ENCODE measurements at regions not wholly inside any gene's neighbourhood (a gene's known extent, or its start where the extent isn't known, plus 50 kb on each side); places are given as distances from the start of the nearest gene placed in this dataset.

DNA sequence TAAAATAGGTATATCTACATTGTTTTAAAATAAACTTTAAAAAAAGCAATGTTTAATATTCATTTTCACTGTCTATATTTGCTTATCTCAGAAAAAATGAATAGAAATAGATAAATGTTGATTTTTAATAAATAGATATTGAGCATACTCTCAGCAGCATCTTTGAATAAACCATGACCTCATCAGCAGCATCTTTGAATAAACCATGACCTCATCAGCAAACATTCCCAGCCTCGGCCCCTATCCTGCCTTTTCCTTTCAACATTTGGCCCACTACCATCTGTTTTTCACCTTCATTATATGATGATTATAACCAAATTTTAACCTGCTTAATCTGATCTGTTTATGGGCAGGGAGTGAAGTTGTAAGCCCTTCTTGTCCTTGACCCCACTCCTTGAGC lies 148.7 kb upstream of the SAMSN1 start:
- no peak overlapping the region for H3K4me3 ChIP-seq (ENCODE audit: low read depth, low read length)
- CTCF ChIA-PET: no interaction called here
- H3K27me3 ChIP-seq (ENCODE audit: control insufficient read depth, insufficient read depth, low read length): no peaks in the 10 kb centered on the region
- POLR2A ChIA-PET: no interaction called here
- no peak for DNase-seq (ENCODE audit: low read depth)
- H3K36me3 ChIP-seq (ENCODE audit: control insufficient read depth, insufficient read depth, low read length): no peaks in the 10 kb centered on the region
- TF ChIP-seq, protein P1, sequence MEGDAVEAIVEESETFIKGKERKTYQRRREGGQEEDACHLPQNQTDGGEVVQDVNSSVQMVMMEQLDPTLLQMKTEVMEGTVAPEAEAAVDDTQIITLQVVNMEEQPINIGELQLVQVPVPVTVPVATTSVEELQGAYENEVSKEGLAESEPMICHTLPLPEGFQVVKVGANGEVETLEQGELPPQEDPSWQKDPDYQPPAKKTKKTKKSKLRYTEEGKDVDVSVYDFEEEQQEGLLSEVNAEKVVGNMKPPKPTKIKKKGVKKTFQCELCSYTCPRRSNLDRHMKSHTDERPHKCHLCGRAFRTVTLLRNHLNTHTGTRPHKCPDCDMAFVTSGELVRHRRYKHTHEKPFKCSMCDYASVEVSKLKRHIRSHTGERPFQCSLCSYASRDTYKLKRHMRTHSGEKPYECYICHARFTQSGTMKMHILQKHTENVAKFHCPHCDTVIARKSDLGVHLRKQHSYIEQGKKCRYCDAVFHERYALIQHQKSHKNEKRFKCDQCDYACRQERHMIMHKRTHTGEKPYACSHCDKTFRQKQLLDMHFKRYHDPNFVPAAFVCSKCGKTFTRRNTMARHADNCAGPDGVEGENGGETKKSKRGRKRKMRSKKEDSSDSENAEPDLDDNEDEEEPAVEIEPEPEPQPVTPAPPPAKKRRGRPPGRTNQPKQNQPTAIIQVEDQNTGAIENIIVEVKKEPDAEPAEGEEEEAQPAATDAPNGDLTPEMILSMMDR (IDR thresholded peaks at IDR 0.05; ENCODE audit: insufficient read depth, low read depth, low read length): no peak

DNA sequence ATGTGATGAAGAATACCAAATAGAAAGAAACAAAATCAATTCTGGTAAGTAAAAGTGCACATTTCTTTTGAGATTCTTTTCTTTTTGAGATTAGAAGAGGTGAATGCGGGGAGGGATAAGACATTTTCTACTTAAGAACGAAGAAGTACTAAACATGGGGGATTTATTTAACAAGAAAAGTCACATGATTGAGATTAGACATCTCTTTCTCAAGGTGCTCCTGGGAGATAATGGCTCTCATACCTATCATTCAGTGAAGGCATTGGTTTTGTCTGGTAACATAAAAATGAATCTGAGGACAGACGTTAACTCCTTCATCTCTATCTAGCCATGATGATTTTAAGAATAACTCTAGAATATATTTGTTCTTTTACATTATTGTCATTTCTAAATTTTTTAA lies 147.9 kb upstream of the SAMSN1 start:
- ChIA-PET POLR2A (no interaction called here), CTCF (no interaction called here)
- no peak for DNase-seq (ENCODE audit: low read depth)
- TF ChIP-seq, protein P1 (IDR thresholded peaks at IDR 0.05; ENCODE audit: insufficient read depth, low read depth, low read length): no peak
- Histone ChIP-seq H3K36me3 (ENCODE audit: control insufficient read depth, insufficient read depth, low read length) (no peaks in the 10 kb centered on the region), H3K4me3 (ENCODE audit: low read depth, low read length) (no peak overlapping the region), H3K27me3 (ENCODE audit: control insufficient read depth, insufficient read depth, low read length) (no peaks in the 10 kb centered on the region)

DNA sequence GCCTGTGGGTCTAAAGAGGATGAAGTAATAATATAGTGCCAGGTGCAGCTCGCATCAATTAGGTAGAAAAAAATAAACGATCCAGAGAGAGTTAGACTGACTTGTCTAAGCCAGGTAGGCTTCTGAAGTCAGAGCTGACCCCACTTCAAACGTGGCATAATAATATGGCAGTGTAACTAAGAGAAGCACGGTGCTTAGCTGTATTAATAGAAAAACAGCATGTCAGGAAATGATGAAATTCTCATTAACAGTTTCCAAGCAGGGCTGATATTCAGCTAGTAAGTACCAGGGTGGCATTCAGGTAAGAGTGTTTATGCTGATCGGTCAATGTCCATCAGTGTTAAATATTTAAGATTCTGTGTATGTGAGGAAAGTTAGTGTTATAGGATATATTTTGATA lies 145.8 kb upstream of the SAMSN1 start:
- DNase-seq (ENCODE audit: low read depth): no peak
- Histone ChIP-seq H3K27me3 (ENCODE audit: control insufficient read depth, insufficient read depth, low read length) (no peaks in the 10 kb centered on the region), H3K36me3 (ENCODE audit: control insufficient read depth, insufficient read depth, low read length) (no peaks in the 10 kb centered on the region), H3K4me3 (ENCODE audit: low read depth, low read length) (no peak overlapping the region)
- TF ChIP-seq, protein P1 (IDR thresholded peaks at IDR 0.05; ENCODE audit: insufficient read depth, low read depth, low read length): no peak
- ChIA-PET POLR2A (no interaction called here), CTCF (no interaction called here)

DNA sequence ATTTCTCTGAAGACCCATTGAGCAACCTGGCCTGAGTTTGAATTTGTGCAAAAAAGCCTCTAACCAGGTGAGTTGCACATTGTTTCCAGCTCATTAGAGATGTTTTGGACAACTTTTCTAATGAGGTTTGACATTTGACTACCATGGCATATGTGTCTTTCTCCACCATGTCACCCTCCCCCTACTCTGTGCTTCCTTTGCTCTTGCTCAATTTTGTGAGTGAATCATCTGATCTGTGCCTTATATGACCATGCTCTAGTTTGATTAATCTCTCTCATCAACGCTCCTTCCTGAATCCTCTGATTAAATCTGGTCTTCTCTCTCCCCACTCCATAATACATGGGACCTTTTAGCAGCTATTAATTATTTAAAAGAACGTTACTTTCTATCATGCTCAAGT lies 144.8 kb upstream of the SAMSN1 start:
- TF ChIP-seq, protein P1 (IDR thresholded peaks at IDR 0.05; ENCODE audit: insufficient read depth, low read depth, low read length): no peak
- no peak for DNase-seq (ENCODE audit: low read depth)
- Histone ChIP-seq H3K4me3 (ENCODE audit: low read depth, low read length) (no peak overlapping the region), H3K36me3 (ENCODE audit: control insufficient read depth, insufficient read depth, low read length) (no peaks in the 10 kb centered on the region), H3K27me3 (ENCODE audit: control insufficient read depth, insufficient read depth, low read length) (no peaks in the 10 kb centered on the region)
- ChIA-PET POLR2A (no interaction called here), CTCF (no interaction called here)

DNA sequence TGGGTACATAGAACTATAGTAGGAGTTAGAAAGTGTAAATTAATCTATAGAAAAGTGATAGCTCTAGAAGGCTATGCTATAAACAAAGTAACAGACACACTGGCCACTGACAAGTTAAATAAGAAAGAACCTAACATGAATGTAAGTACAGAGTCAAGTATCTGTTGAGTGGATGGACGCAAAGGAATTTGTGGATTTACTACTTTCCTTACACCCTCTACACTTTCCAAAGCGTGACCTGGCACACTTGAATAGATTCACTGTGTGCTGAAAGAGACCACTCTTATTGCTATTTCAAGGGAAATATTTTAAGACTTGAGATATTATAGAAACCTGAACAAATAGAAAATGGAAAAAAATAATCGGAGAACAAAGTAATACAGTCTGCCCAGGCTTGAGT lies 142.8 kb upstream of the SAMSN1 start:
- TF ChIP-seq, protein P1 (IDR thresholded peaks at IDR 0.05; ENCODE audit: insufficient read depth, low read depth, low read length): no peak
- ChIA-PET POLR2A (no interaction called here), CTCF (no interaction called here)
- no peak for DNase-seq (ENCODE audit: low read depth)
- no peaks in the 10 kb centered on the region for H3K27me3 ChIP-seq (ENCODE audit: control insufficient read depth, insufficient read depth, low read length)
- H3K36me3 ChIP-seq (ENCODE audit: control insufficient read depth, insufficient read depth, low read length): no peaks in the 10 kb centered on the region
- H3K4me3 ChIP-seq (ENCODE audit: low read depth, low read length): no peak overlapping the region
